Parathyroid adenoma (tissue), 2 donors: ENCODE measurements at regions not wholly inside any gene's neighbourhood (a gene's known extent, or its start where the extent isn't known, plus 50 kb on each side); places are given as distances from the start of the nearest gene placed in this dataset.

Source experiments
- H2AFZ ChIP-seq: fragments of 300-600 bp; sonication (generic); one replicate; pipeline ENCODE4 v1.7.0; 2017; ENCODE audit warnings: antibody characterized with exemption, mild to moderate bottlenecking
- H3K27ac ChIP-seq: fragments of 300-600 bp; sonication (generic); one replicate; pipeline ENCODE4 v1.7.0; 2017
- H3K27me3 ChIP-seq: fragments of 300-600 bp; sonication (generic); one replicate; pipeline ENCODE4 v1.7.0; 2017; ENCODE audit warnings: low read length; ENCODE audit not compliant: control insufficient read depth, insufficient read depth
- H3K36me3 ChIP-seq: fragments of 300-600 bp; sonication (generic); one replicate; pipeline ENCODE4 v1.7.0; 2017; ENCODE audit warnings: low read length; ENCODE audit not compliant: control insufficient read depth, insufficient read depth
- H3K4me1 ChIP-seq: fragments of 300-600 bp; sonication (generic); one replicate; pipeline ENCODE4 v1.7.0; 2017; ENCODE audit warnings: control low read depth
- H3K4me2 ChIP-seq: fragments of 300-600 bp; sonication (generic); one replicate; pipeline ENCODE4 v1.7.0; 2017; ENCODE audit warnings: low read length
- H3K4me3 ChIP-seq: fragments of 300-600 bp; sonication (generic); one replicate; pipeline ENCODE4 v1.7.0; 2017; ENCODE audit warnings: low read depth, low read length
- H3K79me2 ChIP-seq: fragments of 300-600 bp; sonication (generic); one replicate; pipeline ENCODE4 v1.7.0; 2017; ENCODE audit warnings: control low read depth
- H3K9ac ChIP-seq: fragments of 300-600 bp; sonication (generic); one replicate; pipeline ENCODE4 v1.7.0; 2017; ENCODE audit warnings: mild to moderate bottlenecking
- H3K9me3 ChIP-seq: fragments of 300-600 bp; sonication (generic); one replicate; pipeline ENCODE4 v1.7.0; 2017; ENCODE audit warnings: low read length; ENCODE audit not compliant: control insufficient read depth
- TF ChIP-seq, protein P1 (sequence below): fragments of 300-600 bp; sonication (generic); IDR thresholded peaks from one replicate; pipeline ENCODE4 v1.7.0; 2017; ENCODE audit warnings: antibody characterized with exemption, mild to moderate bottlenecking
- donor health status: primary hyperparathyroidism.

DNA sequence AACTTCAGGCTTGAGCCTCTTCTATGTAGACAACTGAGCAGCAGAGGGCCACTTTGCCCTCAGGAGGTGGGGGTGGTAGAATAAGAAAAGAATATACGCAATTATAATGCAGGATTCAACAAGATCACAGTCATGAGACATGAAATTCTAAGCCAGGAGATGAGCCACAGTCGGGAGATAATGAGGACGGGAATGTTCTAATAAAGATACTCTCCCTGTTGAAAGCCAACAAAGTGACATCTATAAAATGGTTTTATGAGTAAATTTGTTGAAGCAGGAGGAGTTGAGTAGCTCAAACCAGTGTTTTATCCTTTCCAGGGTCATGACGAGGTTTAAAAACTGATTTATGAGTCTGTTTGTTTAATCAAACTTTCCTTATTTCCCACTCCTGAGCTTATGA lies 152.0 kb upstream of the SERP2 start:
- Histone ChIP-seq H3K4me1 (no peaks in the 10 kb centered on the region), H3K9me3 (no peaks in the 10 kb centered on the region), H2AFZ (no peak overlapping the region), H3K27me3 (no peaks in the 10 kb centered on the region), H3K9ac (no peak overlapping the region), H3K4me3 (no peak overlapping the region), H3K4me2 (no peak overlapping the region), H3K27ac (no peak overlapping the region), H3K79me2 (no peaks in the 10 kb centered on the region), H3K36me3 (no peaks in the 10 kb centered on the region)
- TF ChIP-seq, protein P1, sequence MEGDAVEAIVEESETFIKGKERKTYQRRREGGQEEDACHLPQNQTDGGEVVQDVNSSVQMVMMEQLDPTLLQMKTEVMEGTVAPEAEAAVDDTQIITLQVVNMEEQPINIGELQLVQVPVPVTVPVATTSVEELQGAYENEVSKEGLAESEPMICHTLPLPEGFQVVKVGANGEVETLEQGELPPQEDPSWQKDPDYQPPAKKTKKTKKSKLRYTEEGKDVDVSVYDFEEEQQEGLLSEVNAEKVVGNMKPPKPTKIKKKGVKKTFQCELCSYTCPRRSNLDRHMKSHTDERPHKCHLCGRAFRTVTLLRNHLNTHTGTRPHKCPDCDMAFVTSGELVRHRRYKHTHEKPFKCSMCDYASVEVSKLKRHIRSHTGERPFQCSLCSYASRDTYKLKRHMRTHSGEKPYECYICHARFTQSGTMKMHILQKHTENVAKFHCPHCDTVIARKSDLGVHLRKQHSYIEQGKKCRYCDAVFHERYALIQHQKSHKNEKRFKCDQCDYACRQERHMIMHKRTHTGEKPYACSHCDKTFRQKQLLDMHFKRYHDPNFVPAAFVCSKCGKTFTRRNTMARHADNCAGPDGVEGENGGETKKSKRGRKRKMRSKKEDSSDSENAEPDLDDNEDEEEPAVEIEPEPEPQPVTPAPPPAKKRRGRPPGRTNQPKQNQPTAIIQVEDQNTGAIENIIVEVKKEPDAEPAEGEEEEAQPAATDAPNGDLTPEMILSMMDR: no peak

DNA sequence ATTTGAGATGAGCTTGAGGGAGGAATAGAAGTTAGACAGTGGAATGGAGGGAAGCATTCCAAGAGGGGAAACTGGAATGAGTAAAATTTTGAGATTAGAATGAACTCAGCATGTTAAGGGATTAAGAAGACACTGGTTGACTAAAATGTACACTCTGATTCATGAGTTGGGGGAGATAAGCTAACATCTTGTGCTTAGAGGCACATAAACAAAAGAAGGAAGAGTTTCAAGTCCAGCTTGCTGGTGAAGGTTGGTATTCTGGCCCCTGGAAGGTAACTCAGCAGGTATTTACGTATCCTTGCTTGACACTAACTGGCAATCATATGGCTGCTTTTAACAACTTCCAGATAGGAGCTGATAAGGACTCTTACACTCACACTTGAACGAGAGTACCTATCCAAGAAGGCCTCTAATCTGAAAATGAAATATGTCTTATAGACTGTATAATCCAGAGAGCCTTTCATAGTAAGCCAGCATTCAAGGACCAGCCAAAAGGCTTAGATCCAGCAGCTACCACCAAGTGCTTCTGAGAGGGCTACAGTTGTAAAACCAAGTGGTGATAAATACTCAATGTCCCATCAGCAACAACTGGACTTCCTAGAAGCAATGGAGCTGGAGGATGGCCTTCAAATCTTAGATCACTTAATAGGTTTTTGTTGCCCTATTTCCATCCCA lies 149.7 kb upstream of the SERP2 start:
- Histone ChIP-seq H3K4me2 (no peak overlapping the region), H3K4me3 (no peak overlapping the region), H3K36me3 (no peaks in the 10 kb centered on the region), H2AFZ (no peak overlapping the region), H3K27me3 (no peaks in the 10 kb centered on the region), H3K9me3 (no peaks in the 10 kb centered on the region), H3K9ac (no peak overlapping the region), H3K4me1 (no peaks in the 10 kb centered on the region), H3K27ac (peak overlapping the region; percentile 39), H3K79me2 (no peaks in the 10 kb centered on the region)
- TF ChIP-seq, protein P1: no peak

DNA sequence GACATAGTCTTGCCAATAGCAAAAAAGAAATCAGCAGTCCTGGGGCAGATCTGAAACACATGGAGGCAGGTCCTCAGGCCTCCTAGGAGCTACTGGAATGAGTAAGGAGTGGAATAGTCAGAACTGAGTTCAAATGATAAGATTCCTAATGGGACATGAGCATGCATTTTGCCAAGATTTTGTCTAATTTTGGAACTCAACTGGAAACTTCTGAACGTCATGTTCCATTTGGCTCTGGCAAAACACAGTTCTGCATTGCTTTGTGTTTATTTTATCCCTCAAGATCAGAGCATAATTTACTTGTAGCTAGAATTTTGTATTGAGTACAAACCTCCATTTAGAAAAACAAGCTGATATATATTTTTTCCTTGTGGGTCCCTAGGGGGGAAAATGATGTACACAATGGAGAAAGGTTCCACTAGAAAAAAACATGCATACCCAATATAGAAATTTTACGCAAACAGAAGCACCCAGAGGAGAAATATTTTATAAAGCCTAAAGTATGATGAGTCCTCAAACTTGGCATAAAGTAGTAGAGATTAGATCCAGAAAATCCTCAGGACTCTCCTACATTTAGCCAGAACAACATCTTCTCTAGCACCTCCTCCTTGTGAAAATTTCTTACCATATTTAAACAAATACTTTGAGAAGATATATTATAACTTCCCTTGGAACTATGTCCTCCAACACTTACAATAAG lies 149.0 kb upstream of the SERP2 start:
- H3K79me2 ChIP-seq: no peaks in the 10 kb centered on the region
- no peaks in the 10 kb centered on the region for H3K4me1 ChIP-seq
- H3K4me2 ChIP-seq: no peak overlapping the region
- no peaks in the 10 kb centered on the region for H3K9me3 ChIP-seq
- no peak overlapping the region for H2AFZ ChIP-seq
- no peak overlapping the region for H3K9ac ChIP-seq
- H3K4me3 ChIP-seq: no peak overlapping the region
- peak overlapping the region; percentile 51 for H3K27ac ChIP-seq
- TF ChIP-seq, protein P1: no peak
- no peaks in the 10 kb centered on the region for H3K36me3 ChIP-seq
- no peaks in the 10 kb centered on the region for H3K27me3 ChIP-seq

DNA sequence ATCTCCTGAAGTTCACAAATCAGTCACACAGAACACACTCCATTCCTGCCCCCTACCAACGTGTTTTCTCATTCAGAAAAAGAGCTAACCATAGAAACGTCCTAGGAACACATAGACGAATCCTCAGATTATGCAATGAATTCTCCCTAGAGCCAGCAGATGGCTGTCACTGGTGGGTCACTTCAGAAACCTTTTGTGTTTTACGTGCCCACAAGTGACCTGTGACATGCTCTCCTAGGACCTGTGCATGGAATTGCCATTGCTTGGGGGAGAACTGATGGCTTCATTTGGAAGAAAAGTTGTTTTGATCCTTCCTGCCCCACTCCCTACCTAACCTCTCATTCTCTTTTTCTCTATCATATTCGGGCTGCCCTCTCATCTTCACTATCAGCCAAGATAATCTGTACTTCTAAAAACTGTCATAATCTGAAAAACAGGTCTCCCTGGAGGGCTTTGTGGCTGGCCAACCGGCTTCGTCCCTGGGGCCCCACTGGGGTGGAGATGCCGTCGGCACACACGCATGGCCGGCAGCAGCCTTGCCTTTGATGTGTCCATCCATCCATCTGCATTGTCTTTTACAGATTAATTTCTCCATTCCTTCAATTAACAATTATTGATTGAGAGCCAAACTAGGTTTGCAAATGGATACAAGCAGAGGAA lies 144.1 kb upstream of the SERP2 start:
- TF ChIP-seq, protein P1: no peak
- Histone ChIP-seq H3K9me3 (no peaks in the 10 kb centered on the region), H3K79me2 (no peaks in the 10 kb centered on the region), H2AFZ (no peak overlapping the region), H3K4me1 (peaks cover 6% of the 10 kb centered on the region), H3K9ac (no peak overlapping the region), H3K27me3 (no peaks in the 10 kb centered on the region), H3K36me3 (no peaks in the 10 kb centered on the region), H3K27ac (no peak overlapping the region), H3K4me3 (no peak overlapping the region), H3K4me2 (no peak overlapping the region)
